ENCODE measurements at regions not wholly inside any gene's neighbourhood (a gene's known extent, or its start where the extent isn't known, plus 50 kb on each side); places are given as distances from the start of the nearest gene placed in this dataset.

DNA sequence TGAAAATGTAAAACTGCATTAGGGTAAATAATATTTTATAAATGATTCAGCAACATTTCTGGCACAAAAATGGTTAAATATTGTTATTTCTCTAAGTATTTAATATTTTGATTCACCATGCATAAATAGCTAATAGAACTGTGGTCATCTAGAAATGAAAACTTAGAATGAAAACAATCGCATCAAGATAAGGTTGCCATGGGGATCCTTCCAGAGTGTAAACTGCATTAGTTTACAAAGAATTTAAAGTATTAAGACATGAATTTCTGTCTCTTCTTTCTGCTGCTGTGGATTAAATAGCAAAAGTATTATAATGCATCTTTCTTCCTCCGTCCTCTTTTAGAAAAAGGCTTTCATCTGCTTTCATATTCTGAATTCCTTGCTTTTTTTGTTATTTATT lies 1064.6 kb upstream of the SLIT2 start:
- TF ChIP-seq, protein P1, sequence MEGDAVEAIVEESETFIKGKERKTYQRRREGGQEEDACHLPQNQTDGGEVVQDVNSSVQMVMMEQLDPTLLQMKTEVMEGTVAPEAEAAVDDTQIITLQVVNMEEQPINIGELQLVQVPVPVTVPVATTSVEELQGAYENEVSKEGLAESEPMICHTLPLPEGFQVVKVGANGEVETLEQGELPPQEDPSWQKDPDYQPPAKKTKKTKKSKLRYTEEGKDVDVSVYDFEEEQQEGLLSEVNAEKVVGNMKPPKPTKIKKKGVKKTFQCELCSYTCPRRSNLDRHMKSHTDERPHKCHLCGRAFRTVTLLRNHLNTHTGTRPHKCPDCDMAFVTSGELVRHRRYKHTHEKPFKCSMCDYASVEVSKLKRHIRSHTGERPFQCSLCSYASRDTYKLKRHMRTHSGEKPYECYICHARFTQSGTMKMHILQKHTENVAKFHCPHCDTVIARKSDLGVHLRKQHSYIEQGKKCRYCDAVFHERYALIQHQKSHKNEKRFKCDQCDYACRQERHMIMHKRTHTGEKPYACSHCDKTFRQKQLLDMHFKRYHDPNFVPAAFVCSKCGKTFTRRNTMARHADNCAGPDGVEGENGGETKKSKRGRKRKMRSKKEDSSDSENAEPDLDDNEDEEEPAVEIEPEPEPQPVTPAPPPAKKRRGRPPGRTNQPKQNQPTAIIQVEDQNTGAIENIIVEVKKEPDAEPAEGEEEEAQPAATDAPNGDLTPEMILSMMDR (conservative IDR thresholded peaks at IDR 0.05), result no peak
- no peak for TF ChIP-seq EZH2 (IDR thresholded peaks at IDR 0.05; ENCODE audit: low read depth)

Data from PC-9 (cell line).